Ovary (tissue), 3 donors: ENCODE measurements at regions not wholly inside any gene's neighbourhood (a gene's known extent, or its start where the extent isn't known, plus 50 kb on each side); places are given as distances from the start of the nearest gene placed in this dataset.

Source experiments
- CTCF ChIP-seq, 3 donors: fragments of 450-650 bp in 2 of 3; fragments of 200-600 bp in 1 of 3; IDR thresholded peaks; one replicate each; pipeline versions ENCODE4 v1.5.1 to v1.8.0; 2016 to 2022; ENCODE audit warnings: antibody characterized with exemption in 3 of 3, mild to moderate bottlenecking in 1 of 3
- EP300 ChIP-seq: sonication (generic); formaldehyde crosslinking; IDR thresholded peaks from one replicate; pipeline ENCODE4 v1.6.1; 2017; ENCODE audit warnings: antibody characterized with exemption
- POLR2A ChIP-seq: fragments of 450-650 bp; IDR thresholded peaks from one replicate; pipeline ENCODE4 v1.6.1; 2017; ENCODE audit warnings: antibody characterized with exemption, mild to moderate bottlenecking, moderate library complexity
- donor health status: DM: no; HTN: no; CAD: no.

- TF ChIP-seq POLR2A (no peak), CTCF (IDR thresholded peaks at IDR 0.05) (no peak), EP300 (no peak)
Measured at GRCh38 chrX:95117556-95117955, 1443.5 kb downstream of the FAM133A start.
